HUES64 (cell line): ENCODE measurements at regions not wholly inside any gene's neighbourhood (a gene's known extent, or its start where the extent isn't known, plus 50 kb on each side); places are given as distances from the start of the nearest gene placed in this dataset.

ENCODE experiments used
- H3K27ac ChIP-seq: 2 replicates; pipeline ENCODE4 v1.7.0; 2013; ENCODE audit warnings: low read depth, low read length, inconsistent platforms
- H3K27me3 ChIP-seq: 2 replicates; pipeline ENCODE4 v1.6.1; 2013; ENCODE audit warnings: mild to moderate bottlenecking, low read length; ENCODE audit not compliant: insufficient read depth
- H3K36me3 ChIP-seq: 2 replicates; pipeline ENCODE4 v1.6.1; 2013; ENCODE audit warnings: mild to moderate bottlenecking, low read length; ENCODE audit not compliant: insufficient read depth
- H3K4me1 ChIP-seq: 2 replicates; pipeline ENCODE4 v1.6.1; 2013; ENCODE audit warnings: mild to moderate bottlenecking, low read length, moderate library complexity; ENCODE audit not compliant: insufficient read depth
- H3K4me3 ChIP-seq: 2 replicates; pipeline ENCODE4 v1.5.1; 2013; ENCODE audit warnings: mild to moderate bottlenecking, low read length, moderate library complexity
- H3K9ac ChIP-seq: 2 replicates; pipeline ENCODE4 v1.6.1; 2013; ENCODE audit warnings: mild to moderate bottlenecking, low read depth, low read length
- H3K9me3 ChIP-seq: 2 replicates; pipeline ENCODE4 v1.6.1; 2013; ENCODE audit warnings: low read depth, low read length; ENCODE audit not compliant: insufficient read depth
- WGBS: fragments of 150-250, 120-280 bp; methylation state at CpG from one replicate; pipeline ENCODE4 v1.1.7; 2013; ENCODE audit warnings: missing lambda C conversion rate; 5-methylcytosine and 5-hydroxymethylcytosine counted together

DNA sequence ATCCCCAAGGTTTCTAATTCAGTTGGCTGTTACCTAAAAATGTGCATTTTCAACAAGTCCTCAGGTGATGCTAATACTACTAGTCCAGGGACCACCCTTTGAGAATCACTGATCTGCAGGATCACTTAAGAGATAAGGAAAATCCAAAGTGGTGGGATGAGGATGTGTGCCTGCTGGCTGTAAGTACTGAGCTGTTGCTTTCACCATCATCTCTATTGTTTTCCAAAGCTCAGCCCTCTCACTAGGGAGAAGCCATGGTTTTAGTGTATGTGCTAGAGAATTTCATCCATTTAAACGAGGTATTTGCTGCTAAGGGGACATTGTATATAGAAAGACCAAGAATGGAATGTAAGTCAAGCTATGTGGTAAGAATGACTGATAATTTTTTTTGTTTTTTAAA is 202.3 kb downstream of the KIF21A start:
- no peaks in the 10 kb centered on the region for H3K36me3 ChIP-seq
- H3K27ac ChIP-seq, result no peak overlapping the region
- H3K9ac ChIP-seq, result no peak overlapping the region
- no peak overlapping the region for H3K4me3 ChIP-seq
- WGBS, result 49% methylated on average over 1 of the region's 1 CpG
- H3K4me1 ChIP-seq, result peaks cover 13% of the 10 kb centered on the region; the same call in 1 of the 2 replicates
- no peaks in the 10 kb centered on the region for H3K27me3 ChIP-seq
- H3K9me3 ChIP-seq, result no peaks in the 10 kb centered on the region

GRCh38 chr12:39239490-39240486 is 203.1 kb downstream of the KIF21A start:
- no peaks in the 10 kb centered on the region for H3K27me3 ChIP-seq
- 91% methylated on average over 5 of the region's 5 CpGs for WGBS
- H3K4me1 ChIP-seq, result peaks cover 13% of the 10 kb centered on the region; the same call in 1 of the 2 replicates
- H3K9me3 ChIP-seq, result no peaks in the 10 kb centered on the region
- H3K4me3 ChIP-seq, result no peak overlapping the region
- no peaks in the 10 kb centered on the region for H3K36me3 ChIP-seq
- no peak overlapping the region for H3K9ac ChIP-seq
- H3K27ac ChIP-seq, result no peak overlapping the region

- Histone ChIP-seq H3K36me3 (no peaks in the 10 kb centered on the region), H3K4me3 (no peak overlapping the region), H3K27ac (no peak overlapping the region), H3K9ac (no peak overlapping the region), H3K9me3 (no peaks in the 10 kb centered on the region), H3K4me1 (peaks cover 13% of the 10 kb centered on the region; the same call in 1 of the 2 replicates), H3K27me3 (no peaks in the 10 kb centered on the region)
- WGBS, result 96% methylated on average over 1 of the region's 2 CpGs
Observed at GRCh38 chr12:39237004-39237403, 205.9 kb downstream of the KIF21A start.

DNA sequence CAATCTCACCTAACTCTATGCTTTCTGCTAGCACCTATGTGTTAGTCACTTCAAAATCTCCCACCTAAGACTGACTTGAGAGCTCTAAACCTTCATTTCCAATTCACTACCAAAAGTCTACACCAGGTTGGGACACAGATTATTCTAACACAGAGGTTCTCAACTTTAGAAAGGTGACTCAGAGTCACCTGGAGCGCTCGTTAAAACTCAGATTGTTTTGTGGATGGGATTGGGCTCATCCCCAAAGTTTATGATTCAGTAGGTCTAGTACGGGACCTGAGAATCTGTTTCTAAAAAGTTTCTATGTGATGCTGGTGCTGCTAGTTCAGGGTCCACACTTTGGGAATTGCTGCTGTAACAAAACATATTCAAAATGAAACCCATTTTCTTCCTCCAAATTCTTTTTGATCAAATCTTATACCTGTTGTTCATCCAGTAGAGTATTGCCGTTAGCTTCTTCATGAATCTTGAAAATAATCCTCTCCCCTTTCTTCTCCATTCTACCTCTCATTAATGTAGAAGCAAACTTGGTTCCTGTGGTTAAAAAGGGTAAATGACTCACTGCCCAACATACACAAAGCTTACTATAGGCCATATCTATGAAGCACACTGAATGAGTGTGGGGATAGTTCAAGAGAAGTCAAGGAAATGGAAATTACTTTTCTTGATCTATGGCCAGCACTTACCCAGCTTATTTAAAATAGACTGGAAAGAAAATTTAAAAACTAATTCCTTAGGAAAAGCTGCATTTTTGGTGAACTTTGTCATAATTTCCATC is 206.7 kb downstream of the KIF21A start:
- Histone ChIP-seq H3K4me1 (peaks cover 13% of the 10 kb centered on the region; the same call in 1 of the 2 replicates), H3K27me3 (no peaks in the 10 kb centered on the region)
- WGBS, result 97% methylated on average over 4 of the region's 4 CpGs

GRCh38 chr12:39230086-39230485 is 212.8 kb downstream of the KIF21A start:
- Histone ChIP-seq H3K27me3 (no peaks in the 10 kb centered on the region), H3K27ac (no peak overlapping the region), H3K4me3 (no peak overlapping the region), H3K36me3 (no peaks in the 10 kb centered on the region), H3K4me1 (no peaks in the 10 kb centered on the region), H3K9ac (no peak overlapping the region), H3K9me3 (no peaks in the 10 kb centered on the region)
- 100% methylated on average over 2 of the region's 3 CpGs for WGBS

More for the DNA sequence above, 206.7 kb downstream of the KIF21A start:
- Histone ChIP-seq H3K9ac (no peak overlapping the region), H3K9me3 (no peaks in the 10 kb centered on the region), H3K4me3 (no peak overlapping the region), H3K27ac (no peak overlapping the region), H3K36me3 (no peaks in the 10 kb centered on the region)

GRCh38 chr12:39227218-39227617 is 215.7 kb downstream of the KIF21A start:
- H3K4me1 ChIP-seq, result no peaks in the 10 kb centered on the region
- no peak overlapping the region for H3K9ac ChIP-seq
- H3K27me3 ChIP-seq, result no peaks in the 10 kb centered on the region
- WGBS, result 100% methylated on average over 2 of the region's 2 CpGs
- H3K36me3 ChIP-seq, result no peaks in the 10 kb centered on the region
- H3K27ac ChIP-seq, result no peak overlapping the region
- H3K4me3 ChIP-seq, result no peak overlapping the region
- no peaks in the 10 kb centered on the region for H3K9me3 ChIP-seq

DNA sequence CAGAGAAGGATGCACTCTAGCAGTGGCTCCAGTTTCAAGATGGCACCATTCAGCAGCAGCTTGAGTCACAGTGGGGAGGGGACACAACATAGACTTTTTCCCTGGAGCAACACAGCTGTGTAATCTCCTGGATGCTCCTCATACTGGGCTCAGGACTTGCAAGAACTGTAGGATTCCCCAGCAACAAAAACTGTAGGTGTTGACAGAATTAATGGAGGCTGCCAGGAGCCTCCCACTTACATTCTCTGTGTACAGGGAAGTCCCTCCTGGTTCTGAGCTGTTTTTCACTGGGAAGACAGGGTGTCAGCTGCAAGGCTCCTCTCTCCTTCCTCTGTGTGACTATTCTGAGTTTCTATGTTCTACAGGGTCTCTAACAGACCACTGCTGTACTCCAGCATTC is 217.9 kb downstream of the KIF21A start:
- Histone ChIP-seq H3K9ac (no peak overlapping the region), H3K27ac (no peak overlapping the region), H3K4me1 (no peaks in the 10 kb centered on the region), H3K4me3 (no peak overlapping the region), H3K27me3 (no peaks in the 10 kb centered on the region), H3K9me3 (no peaks in the 10 kb centered on the region), H3K36me3 (no peaks in the 10 kb centered on the region)

DNA sequence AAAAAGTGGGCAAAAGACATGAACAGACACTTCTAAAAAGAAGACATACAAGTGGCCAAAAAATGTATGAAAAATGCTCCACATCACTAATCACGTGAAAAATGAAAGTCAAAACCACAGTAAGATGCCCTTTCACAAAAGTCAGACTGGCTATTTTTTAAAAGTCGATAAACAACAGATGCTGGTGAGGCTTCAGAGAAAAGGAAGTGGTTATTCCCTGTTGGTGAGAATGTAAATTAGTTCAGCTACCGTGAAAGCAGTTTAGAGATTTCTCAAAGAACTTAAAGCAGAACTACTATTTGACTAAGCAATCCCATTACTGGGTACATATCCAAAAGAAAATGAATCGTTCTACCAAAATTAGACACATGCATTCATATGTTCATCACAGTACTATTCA is 237.0 kb downstream of the KIF21A start:
- no peaks in the 10 kb centered on the region for H3K4me1 ChIP-seq
- H3K36me3 ChIP-seq, result no peaks in the 10 kb centered on the region
- H3K9me3 ChIP-seq, result peaks cover 23% of the 10 kb centered on the region
- no peak overlapping the region for H3K27ac ChIP-seq
- WGBS, result 88% methylated on average over 4 of the region's 4 CpGs
- H3K27me3 ChIP-seq, result no peaks in the 10 kb centered on the region
- no peak overlapping the region for H3K4me3 ChIP-seq
- H3K9ac ChIP-seq, result no peak overlapping the region

DNA sequence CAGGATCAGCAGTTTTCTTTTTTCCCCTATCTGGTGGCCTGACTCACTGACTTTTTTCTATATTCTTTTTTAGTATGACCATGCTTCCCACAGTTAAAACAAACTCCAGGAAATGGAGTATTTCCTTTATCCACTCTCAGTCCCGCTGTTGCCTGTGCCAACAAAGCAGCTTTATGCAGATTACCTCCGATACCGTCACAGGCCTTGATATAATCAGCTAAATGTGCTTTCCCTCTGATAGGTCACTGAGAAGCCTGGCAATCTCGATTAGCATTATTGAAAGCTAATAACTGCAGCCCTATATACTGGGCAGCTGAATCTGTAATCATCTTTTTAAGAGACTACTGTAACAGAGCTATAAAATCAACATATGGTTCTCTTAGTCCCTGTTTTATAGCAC is 243.6 kb downstream of the KIF21A start:
- Histone ChIP-seq H3K4me1 (0 out of 2 replicates have a peak, but pooled peaks cover 3% of the 10 kb centered on the region), H3K9me3 (peaks cover 5% of the 10 kb centered on the region; the same call in 1 of the 2 replicates), H3K27me3 (no peaks in the 10 kb centered on the region), H3K9ac (no peak overlapping the region), H3K27ac (no peak overlapping the region), H3K36me3 (no peaks in the 10 kb centered on the region), H3K4me3 (no peak overlapping the region)
- 57% methylated on average over 4 of the region's 4 CpGs for WGBS

- Histone ChIP-seq H3K4me1 (no peaks in the 10 kb centered on the region), H3K27ac (no peak overlapping the region), H3K9me3 (0 out of 2 replicates have a peak, but pooled peaks cover 4% of the 10 kb centered on the region), H3K27me3 (no peaks in the 10 kb centered on the region), H3K4me3 (no peak overlapping the region), H3K36me3 (no peaks in the 10 kb centered on the region), H3K9ac (no peak overlapping the region)
- 92% methylated on average over 4 of the region's 5 CpGs for WGBS
Observed at GRCh38 chr12:39188689-39189088, 254.2 kb downstream of the KIF21A start.

DNA sequence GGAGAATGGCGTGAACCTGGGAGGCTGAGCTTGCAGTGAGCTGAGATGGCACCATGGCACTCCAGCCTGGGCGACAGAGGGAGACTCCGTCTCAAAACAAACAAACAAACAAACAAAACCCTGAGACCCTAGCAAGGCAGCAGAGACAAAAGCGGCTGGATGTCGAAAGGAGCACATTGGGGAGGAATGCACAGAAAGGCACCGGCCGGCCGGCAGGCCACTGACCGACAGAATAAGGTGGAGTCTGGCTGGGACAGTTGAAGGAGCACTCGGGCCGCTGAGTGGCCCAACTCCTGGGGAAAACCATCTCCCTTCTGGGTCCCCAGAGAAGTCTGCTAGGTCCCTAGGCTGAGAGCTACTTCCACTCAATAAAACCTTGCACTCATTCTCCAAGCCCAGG is 256.2 kb downstream of the KIF21A start:
- no peak overlapping the region for H3K4me3 ChIP-seq
- H3K27me3 ChIP-seq, result no peaks in the 10 kb centered on the region
- H3K36me3 ChIP-seq, result no peaks in the 10 kb centered on the region
- no peak overlapping the region for H3K27ac ChIP-seq
- 96% methylated on average over 11 of the region's 11 CpGs for WGBS
- H3K9me3 ChIP-seq, result 0 out of 2 replicates have a peak, but pooled peaks cover 4% of the 10 kb centered on the region
- no peak overlapping the region for H3K9ac ChIP-seq
- H3K4me1 ChIP-seq, result no peaks in the 10 kb centered on the region
